Body of pancreas (tissue), 4 donors: ENCODE measurements at regions not wholly inside any gene's neighbourhood (a gene's known extent, or its start where the extent isn't known, plus 50 kb on each side); places are given as distances from the start of the nearest gene placed in this dataset.
"Not testable (repeated sequence)": the region's sequence is repeated elsewhere in the genome, so short reads cannot be mapped to it uniquely, and the experiment has no call there.

ENCODE experiments used
- CTCF ChIP-seq, 7 experiments: fragments of 450-650 bp in 4 of 7; fragments of 200-600 bp in 3 of 7; sonication (generic) in 3 of 7; IDR thresholded peaks; one replicate each; pipeline ENCODE4 v1.5.1; 2016 to 2019; ENCODE audit warnings: antibody characterized with exemption in 7 of 7
- POLR2A ChIP-seq, 3 donors: fragments of 450-650 bp; IDR thresholded peaks; one replicate each; pipeline ENCODE4 v1.6.1; 2016; ENCODE audit warnings: antibody characterized with exemption in 3 of 3, mild to moderate bottlenecking in 2 of 3

DNA sequence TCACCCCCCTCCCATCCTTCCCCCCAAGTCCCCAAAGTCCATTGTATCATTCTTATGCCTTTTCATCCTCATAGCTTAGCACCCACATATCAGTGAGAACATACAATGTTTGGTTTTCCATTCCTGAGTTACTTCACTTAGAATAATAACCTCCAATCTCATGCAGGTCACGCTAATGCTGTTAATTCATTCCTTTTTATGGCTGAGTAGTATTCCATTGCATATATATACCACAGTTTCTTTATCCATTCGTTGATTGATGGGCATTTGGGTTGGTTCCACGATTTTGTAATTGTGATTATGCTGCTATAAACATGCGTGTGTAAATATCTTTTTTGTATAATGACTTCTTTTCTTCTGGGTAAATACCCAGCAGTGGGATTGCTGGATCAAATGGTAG is 621.9 kb upstream of the NRP1 start:
- TF ChIP-seq CTCF, POLR2A (IDR thresholded peaks at IDR 0.05): not testable (repeated sequence)
